NOMO-1 treated with dmso at 0.1 percent for 144 hours (cell line): ENCODE measurements at regions not wholly inside any gene's neighbourhood (a gene's known extent, or its start where the extent isn't known, plus 50 kb on each side); places are given as distances from the start of the nearest gene placed in this dataset.

Experiments
- DNase-seq: peaks from one replicate; lab custom pipeline; 2025; ENCODE audit not compliant: unreplicated experiment; lab: John Stamatoyannopoulos, UW

DNA sequence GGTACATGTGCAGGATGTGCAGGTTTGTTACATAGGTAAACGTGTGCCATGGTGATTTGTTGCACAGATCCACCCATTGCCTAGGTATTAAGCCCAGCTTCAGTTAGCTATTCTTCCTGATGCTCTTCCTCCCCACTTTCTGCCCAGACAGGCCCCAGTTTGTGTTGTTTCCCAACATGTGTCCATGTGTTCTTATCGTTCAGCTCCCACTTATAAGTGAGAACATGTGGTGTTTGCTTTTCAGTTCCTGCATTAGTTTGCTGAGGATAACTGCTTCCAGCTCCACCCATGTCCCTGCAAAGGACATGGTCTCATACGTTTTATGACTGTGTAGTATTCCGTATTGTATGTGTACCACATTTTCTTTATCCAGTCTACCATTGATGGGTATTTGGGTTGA, 251.7 kb upstream of the NOVA1 start:
- DNase-seq: no peak

DNA sequence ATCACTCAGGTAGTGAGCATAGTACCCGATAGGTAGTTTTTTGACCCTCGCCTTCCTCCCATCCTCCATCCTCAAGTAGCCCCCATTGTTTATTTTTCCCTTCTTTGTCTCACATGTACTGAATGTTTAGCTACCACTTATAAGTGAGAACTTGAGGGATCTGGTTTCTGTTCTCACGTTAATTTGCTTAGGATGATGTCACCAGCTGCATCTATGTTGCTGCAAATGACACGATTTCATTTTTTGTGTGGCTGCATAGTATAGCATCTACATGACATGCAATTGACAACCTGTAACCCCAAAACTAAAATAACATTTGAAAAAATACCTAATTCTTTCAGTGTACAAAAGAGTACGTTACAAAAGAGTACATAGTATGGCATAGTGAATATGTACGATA, 254.0 kb upstream of the NOVA1 start:
- no peak for DNase-seq

DNA sequence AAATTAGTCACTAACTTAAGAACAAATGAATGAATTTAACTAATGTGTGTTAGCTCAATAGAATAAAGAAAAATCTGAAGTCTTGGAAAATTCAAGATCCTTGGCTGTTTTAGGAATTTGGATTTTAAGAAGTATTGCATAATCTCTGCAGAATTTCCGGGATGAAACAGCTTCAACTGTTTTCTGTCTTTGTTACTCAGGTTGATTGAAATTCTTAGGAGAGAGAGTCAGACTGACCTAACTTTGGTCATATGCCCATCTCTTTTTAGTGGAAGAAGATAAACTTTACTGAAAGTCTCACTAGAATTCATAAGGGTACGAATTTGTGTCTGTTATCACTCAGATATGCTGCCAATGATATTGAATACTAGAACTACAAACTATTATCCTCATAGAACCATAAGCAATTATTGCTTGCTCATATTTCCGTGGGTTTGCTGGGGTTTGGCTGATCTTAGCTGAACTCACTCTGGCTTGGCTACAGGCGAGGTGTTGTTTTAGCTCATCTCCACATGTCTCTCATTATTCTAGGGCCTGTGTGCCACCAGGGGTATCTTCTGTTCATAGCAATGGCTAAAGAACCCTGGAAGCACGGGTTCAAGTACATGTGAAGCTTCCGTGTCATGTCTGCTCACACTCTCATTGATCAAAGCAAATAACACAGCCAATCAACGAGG, 257.4 kb upstream of the NOVA1 start:
- DNase-seq: no peak

- DNase-seq: no peak
Measured at GRCh38 chr14:26856876-26857518, 259.2 kb upstream of the NOVA1 start.

- DNase-seq: no peak
Measured at GRCh38 chr14:26859483-26859882, 261.6 kb upstream of the NOVA1 start.

DNA sequence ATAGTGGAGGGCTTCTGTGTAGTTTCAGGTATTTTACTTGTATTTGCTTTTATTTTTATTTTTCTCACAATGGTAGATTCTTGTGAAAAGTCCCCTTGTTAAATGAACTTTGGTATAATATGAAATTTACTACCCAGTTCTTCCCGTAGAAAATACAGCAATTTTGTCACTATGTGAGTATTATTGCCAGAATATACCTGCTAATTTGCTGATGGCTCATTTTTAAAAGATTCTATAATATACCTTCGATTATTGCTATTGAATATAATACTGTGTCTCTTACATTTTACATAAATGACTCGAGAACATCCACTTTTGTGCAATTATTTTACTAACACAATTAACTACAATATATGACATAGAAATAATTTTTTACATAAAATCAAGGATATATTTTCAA, 262.3 kb upstream of the NOVA1 start:
- DNase-seq: no peak

DNA sequence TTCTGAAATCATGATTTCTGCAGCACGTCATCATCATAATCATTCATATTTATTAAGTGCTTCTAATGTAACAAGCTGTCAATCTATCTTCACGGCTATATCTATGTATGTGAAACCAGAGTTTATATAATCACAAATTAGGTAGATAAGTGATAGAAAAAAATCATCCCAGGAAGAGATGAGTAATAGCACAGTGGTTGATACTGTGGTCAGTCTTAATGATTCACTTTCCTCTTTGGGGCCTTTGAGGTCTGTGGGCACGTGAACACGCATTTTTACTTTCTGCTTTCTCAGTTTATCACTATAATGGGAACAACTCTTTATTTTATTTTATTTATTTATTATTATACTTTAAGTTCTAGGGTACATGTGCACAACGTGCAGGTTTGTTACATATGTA, 265.9 kb upstream of the NOVA1 start:
- no peak for DNase-seq

- DNase-seq: no peak
Measured at GRCh38 chr14:26866721-26867120, 268.9 kb upstream of the NOVA1 start.

DNA sequence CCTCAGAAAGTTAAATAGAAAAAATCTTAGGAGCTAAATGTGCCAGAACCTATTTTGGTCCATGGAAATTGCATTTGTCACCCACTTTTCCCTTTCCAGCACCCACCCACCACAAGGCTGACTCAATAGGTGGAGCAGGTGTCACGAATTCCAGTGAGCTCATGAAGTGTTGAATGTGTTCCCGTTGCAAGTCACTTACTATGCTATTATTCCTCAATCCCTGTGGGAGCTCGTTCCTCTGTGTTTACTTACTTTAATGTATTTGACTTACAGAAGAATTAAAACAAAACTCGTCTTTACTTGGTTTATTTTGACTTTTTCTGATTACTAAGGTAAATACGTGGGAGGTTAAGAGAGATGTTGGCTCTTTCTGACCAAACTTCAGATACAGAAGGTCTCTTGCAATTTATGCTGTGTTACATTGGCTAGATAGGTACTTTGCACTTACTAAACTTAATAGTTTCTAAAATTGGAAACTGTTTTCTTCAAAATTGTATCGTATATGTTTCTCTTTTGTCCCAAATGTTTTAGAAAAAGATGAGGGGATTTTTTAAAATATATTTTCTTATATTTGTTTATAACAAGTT, 269.4 kb upstream of the NOVA1 start:
- no peak for DNase-seq

DNA sequence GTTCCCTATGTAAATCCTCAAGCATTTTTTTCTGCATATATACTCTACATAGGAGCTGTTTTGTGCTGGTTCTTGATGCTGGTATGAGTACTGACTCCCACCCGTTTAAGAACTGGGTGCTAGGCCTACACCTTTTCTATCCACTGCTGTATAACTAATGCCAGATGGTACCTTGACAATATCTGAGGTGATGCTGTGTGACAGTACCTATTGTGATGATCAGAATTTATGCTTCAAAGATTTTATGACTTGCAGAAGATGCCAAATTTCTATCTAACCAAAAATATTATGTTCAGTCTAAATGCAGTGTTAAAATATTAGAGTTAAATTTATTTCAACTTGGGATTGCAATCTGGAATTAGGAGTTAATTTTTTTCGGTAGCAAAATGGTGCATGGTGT, 272.3 kb upstream of the NOVA1 start:
- no peak for DNase-seq

DNA sequence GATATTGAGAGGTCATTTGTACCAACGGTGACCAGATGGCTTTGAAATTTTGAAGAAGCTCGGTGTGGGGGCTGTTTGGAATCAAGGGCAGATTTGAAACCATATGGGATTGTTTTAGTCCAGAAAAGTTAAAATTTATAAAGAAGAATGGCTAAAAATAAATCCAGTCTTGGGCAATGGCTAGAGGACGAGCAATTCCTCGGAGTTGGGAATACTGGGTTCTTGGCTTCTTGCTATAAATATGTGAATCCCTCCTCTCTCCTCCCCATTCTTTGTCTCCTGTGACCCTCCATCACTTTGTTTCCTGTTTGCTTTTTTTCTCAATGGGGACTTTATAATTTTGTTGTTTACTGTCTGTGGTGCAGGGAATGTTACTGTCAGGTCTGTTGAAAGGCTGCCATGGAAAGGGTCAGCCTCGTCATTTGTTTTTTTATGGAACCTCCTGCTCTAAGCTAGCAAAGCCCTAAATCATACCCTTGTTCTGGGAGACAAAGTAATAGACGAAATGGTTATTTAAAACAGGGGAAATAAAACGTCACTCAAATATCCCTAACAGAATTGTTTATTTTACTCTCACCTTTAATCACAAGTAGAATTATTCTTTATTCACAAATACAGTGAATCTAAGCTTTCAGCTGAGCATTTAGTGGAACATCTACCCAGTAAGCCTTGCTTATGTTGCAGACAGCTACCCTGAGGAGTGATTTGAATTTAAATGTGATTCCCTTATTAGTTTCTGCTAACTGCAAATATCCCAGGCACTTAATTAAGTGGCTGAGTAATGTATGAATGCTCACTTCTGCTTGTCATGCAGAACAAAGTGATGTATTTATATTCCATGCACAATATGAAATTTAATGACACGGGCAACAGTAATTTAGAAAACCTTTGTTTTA, 273.1 kb upstream of the NOVA1 start:
- no peak for DNase-seq

DNA sequence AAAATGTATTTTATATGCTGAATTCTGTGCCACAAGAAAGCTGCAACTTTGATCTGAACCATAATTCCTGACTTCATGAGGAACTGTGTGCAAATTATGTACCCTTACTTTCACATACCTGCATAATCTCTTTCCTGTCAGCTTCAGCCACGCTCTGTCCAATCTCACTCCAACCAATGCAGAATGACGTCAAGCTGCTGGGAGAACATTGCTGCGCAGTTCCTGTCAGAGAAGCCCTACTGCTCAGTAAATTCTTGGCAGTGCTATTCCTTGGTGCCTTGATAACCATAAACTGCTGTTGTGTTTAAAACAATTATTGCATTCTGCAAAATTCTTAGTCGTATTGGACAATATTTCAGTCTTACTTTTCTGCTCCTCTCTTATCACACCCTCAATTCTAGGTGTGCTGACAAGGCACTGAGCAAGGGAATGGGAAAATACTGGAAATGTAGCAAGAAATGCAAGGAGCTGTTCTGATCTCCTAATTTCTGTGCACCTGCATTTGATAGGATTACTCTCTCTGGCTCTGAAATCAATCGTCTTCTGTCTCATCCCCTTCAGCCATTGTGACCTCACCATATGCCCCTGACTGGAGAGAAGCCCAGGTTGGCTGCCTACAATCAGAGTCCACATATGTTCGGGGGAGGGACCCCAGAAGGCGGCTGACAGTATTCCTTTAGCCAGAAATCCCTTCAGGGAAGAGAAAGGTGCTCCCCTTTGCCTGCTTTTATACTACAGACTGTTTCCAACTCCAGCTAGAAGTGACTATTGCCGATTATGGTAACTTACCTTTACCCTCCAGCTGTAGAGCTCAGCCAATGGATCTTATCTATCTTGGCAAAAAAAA, 274.9 kb upstream of the NOVA1 start:
- DNase-seq: no peak

DNA sequence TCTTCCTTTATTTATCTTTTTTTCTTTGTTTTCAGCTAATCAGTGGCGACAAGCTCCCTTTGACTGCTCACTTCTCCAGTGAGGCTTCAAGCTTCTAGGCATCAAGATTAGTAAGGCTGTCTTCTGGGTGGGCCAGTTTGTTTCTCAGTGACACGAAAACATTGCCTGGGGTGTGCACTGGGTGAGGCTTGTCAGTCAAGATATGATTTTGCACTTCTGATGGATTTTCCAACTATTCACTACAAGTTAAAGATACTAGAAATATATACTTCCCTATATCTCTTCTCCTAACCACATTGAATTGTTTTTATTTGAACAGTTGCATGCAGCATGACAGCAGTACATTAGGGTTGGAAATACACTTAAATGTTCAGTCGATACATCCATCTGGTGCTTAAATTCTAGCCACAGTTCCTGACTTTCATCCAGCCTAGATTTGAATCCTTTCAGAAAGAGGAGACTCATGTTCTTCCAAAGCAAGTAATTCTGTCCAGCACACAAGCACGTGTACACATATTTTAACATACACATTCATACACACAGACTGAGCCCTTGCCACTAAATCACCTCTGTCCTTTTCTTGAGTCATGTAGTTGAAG, 275.6 kb upstream of the NOVA1 start:
- DNase-seq: no peak

DNA sequence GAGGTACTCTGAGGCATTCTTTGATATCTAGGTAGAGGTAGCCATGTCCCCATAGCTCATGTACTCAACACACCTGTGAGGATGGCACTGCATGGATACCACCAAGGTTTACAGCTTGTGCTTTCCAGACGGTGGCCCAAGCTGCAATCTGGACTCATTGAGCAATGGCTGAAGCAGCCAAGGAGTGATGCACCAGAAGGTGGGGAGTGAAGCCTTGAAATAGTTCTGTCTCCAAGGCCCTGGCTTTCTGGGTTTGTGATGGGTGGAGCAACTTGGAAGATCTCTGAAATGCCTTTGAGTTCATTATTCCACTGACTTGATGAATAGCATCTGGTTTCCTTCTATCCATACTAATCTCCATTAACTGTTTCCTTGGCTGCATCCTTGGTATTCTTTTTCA, 290.0 kb upstream of the NOVA1 start:
- DNase-seq: no peak

- no peak for DNase-seq
Measured at GRCh38 chr14:26888592-26888991, 290.8 kb upstream of the NOVA1 start.

DNA sequence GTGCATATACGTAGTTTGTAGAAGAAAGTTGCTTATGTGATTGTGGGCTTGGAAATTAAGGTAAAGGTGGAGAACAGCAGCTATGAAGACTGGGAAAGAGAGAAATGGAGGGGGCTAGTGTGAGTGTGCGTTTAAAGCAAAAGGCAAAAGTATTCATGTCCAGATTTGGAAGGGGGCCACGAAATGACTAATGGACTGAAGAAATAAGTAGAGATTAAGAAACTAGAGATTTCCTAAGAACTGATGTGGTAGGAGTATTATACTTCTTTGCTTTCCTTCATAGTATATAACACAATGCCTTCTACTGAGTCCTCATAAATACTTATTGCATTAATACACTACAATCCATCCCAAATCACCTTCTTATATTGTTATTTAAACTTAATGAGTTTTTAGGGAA, 298.6 kb upstream of the NOVA1 start:
- no peak for DNase-seq

- DNase-seq: no peak
Measured at GRCh38 chr14:26897196-26897595, 299.4 kb upstream of the NOVA1 start.

- no peak for DNase-seq
Measured at GRCh38 chr14:26905229-26905628, 307.4 kb upstream of the NOVA1 start.

- no peak for DNase-seq
Measured at GRCh38 chr14:26913786-26914185, 316.0 kb upstream of the NOVA1 start.

GRCh38 chr14:26917086-26917485, 319.3 kb upstream of the NOVA1 start:
- no peak for DNase-seq
